Left renal cortex interstitium (tissue), 4 donors: ENCODE measurements at regions not wholly inside any gene's neighbourhood (a gene's known extent, or its start where the extent isn't known, plus 50 kb on each side); places are given as distances from the start of the nearest gene placed in this dataset.

Experiments
- DNase-seq, 4 donors: peaks; one replicate each; pipeline ENCODE4 v3.0.0-alpha.2; 2013; ENCODE audit warnings: low read depth in 4 of 4, low spot score in 2 of 4, missing footprints in 1 of 4

- no peak for DNase-seq
Measured at GRCh38 chr2:2879781-2880180, 497.8 kb downstream of the EIPR1 start.

- no peak for DNase-seq
Measured at GRCh38 chr2:2879071-2879470, 498.5 kb downstream of the EIPR1 start.

- no peak for DNase-seq
Measured at GRCh38 chr2:2877427-2877826, 500.2 kb downstream of the EIPR1 start.

- DNase-seq = no peak
Measured at GRCh38 chr2:2876331-2877221, 501.0 kb downstream of the EIPR1 start.

- DNase-seq = no peak
Measured at GRCh38 chr2:2875831-2876230, 501.8 kb downstream of the EIPR1 start.

- no peak for DNase-seq
Measured at GRCh38 chr2:2875296-2875695, 502.3 kb downstream of the EIPR1 start.

- no peak for DNase-seq
Measured at GRCh38 chr2:2874805-2875204, 502.8 kb downstream of the EIPR1 start.

GRCh38 chr2:2874341-2874740 is 503.3 kb downstream of the EIPR1 start:
- DNase-seq = no peak

- no peak for DNase-seq
Measured at GRCh38 chr2:2873450-2873811, 504.2 kb downstream of the EIPR1 start.

GRCh38 chr2:2872713-2873449 is 504.7 kb downstream of the EIPR1 start:
- DNase-seq = no peak

- DNase-seq = no peak
Measured at GRCh38 chr2:2872309-2872617, 505.4 kb downstream of the EIPR1 start.

- no peak for DNase-seq
Measured at GRCh38 chr2:2871480-2872308, 505.9 kb downstream of the EIPR1 start.

- no peak for DNase-seq
Measured at GRCh38 chr2:2870106-2870505, 507.5 kb downstream of the EIPR1 start.

GRCh38 chr2:2869553-2869952 is 508.1 kb downstream of the EIPR1 start:
- no peak for DNase-seq

GRCh38 chr2:2868085-2868484 is 509.5 kb downstream of the EIPR1 start:
- no peak for DNase-seq

- no peak for DNase-seq
Measured at GRCh38 chr2:2867397-2867979, 510.1 kb downstream of the EIPR1 start.

- no peak for DNase-seq
Measured at GRCh38 chr2:2866459-2866858, 511.2 kb downstream of the EIPR1 start.

GRCh38 chr2:2862386-2862785 is 515.2 kb downstream of the EIPR1 start:
- DNase-seq = no peak

- DNase-seq = no peak
Measured at GRCh38 chr2:2861666-2862240, 515.9 kb downstream of the EIPR1 start.

- DNase-seq = no peak
Measured at GRCh38 chr2:2860589-2861300, 516.9 kb downstream of the EIPR1 start.
